Embryonic facial prominence (tissue), 1 donor: ENCODE measurements at regions not wholly inside any gene's neighbourhood (a gene's known extent, or its start where the extent isn't known, plus 50 kb on each side); places are given as distances from the start of the nearest gene placed in this dataset.

ENCODE experiments used
- DNase-seq: peaks from one replicate; pipeline ENCODE4 v3.0.0-alpha.2; 2016; ENCODE audit errors: extremely low spot score

- no peak for DNase-seq
Observed at GRCh38 chr1:235011599-235012435, 116.8 kb downstream of the TOMM20 start.

GRCh38 chr1:235011064-235011598 lies 117.5 kb downstream of the TOMM20 start:
- no peak for DNase-seq

- DNase-seq, result no peak
Observed at GRCh38 chr1:235009561-235010306, 118.9 kb downstream of the TOMM20 start.

DNA sequence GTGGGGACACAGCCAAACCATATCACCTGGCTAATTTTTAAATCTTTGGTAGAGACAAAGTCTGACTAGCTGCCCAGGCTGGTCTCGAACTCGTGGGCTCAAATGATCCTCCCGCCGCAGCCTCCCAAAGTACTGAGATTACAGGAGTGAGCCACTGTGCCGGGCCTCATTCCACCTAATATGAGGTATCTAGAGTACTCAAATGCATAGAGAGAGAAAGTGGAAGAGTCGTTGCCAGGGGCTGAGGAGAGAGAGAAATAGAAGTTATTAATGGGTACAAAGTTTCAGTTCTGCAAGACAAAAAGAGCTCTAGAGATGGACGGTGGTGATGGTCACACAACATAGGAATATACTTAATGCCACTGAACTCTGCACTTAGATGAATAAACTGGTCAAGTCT lies 119.6 kb downstream of the TOMM20 start:
- DNase-seq, result no peak

- no peak for DNase-seq
Observed at GRCh38 chr1:235008239-235008638, 120.4 kb downstream of the TOMM20 start.

DNA sequence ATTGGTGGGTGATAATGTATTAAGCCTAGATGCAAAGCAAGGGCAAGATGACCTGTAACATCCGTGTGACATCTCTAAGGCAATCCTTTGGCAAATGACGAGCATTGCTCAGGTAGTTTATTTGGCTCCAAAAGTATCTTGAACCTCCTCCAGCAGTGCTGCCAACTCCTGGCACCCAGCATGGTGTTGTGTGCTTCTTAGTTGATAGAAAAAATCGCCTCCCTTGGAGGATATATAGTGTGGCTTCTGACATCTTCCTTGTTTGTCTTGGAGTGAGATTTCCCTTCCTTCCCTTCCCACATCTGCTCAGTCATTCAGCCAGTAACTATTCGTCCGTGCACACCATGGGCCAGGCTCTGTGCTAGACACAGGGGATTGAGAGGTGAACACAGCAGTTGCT lies 121.8 kb downstream of the TOMM20 start:
- no peak for DNase-seq

GRCh38 chr1:235006132-235006721 lies 122.4 kb downstream of the TOMM20 start:
- no peak for DNase-seq

- no peak for DNase-seq
Observed at GRCh38 chr1:235004840-235005391, 123.7 kb downstream of the TOMM20 start.

- DNase-seq, result no peak
Observed at GRCh38 chr1:235004276-235004675, 124.4 kb downstream of the TOMM20 start.

- no peak for DNase-seq
Observed at GRCh38 chr1:235002706-235003300, 125.8 kb downstream of the TOMM20 start.

- no peak for DNase-seq
Observed at GRCh38 chr1:234999513-234999940, 129.1 kb downstream of the TOMM20 start.

DNA sequence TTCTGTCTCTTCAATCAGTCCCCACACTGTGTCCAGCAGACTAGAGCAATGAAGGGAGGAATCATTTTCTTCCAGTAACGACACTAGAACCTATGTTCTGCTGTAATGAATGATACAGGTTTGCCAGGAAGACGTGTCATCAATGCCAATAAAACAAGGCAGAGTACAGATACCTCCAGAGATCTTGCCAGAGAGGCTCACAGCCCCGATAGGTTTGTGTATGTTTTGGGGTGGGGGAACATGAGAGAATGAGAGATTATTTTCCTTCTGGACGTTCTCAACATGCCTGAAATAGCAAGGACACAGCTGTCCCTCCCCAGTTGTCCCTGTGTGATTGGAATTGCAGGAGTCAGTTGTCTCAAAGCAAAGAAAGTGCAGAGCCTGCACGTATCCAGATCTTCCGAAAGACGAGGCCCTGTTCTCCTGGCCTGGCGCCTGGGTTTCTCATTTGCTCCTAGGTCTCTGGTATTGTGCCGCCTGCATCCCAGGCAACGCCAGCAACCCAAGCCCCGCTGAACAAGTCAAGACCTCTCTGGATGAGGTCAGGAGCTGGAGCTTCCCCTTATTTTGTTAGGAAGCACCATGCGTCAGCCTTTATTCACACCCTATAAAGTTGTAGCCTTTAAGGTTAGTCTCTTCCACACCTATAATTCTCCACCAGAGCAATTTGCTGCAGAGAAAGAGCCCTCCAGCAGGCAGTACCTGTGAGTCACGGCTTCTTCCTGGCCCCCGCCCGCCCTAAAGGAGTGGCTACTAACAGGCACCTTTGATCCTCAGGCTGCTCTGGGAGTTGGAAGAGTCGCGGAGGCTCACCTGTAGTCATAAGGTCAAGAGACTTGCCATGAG lies 130.5 kb downstream of the TOMM20 start:
- no peak for DNase-seq

DNA sequence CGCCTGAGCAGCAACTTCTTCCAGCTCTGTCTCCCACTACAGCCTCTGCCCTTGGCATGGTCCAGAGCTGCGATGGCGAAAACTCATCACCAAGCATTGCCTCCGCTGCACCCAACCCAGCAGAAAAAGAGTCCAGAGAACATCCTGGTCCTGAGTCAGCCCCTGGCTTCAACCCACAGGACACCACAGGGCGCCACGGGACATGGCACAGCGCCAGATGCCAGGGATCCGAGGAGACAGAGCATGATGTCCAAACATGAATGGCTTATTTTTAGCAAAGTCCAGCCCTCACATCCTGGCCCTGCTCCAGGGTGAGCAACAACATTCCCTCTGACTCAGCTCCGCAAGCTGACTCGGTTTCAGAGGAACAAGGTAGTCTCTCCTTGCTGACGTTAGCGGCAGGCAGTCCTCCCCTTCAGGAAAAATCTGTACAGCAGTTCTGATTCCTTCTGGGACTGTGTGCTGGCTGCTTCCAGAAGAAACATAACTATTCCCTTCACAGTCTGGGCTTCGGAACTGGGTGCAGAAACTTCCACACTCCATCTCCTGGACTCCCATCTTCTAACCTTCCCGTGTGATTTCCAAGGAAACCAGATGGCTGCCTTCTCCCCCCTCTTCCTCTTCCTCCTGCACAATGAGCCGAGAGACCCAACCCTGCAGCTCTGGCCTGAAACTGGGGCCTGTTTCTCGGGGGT lies 131.3 kb downstream of the TOMM20 start:
- DNase-seq, result no peak

DNA sequence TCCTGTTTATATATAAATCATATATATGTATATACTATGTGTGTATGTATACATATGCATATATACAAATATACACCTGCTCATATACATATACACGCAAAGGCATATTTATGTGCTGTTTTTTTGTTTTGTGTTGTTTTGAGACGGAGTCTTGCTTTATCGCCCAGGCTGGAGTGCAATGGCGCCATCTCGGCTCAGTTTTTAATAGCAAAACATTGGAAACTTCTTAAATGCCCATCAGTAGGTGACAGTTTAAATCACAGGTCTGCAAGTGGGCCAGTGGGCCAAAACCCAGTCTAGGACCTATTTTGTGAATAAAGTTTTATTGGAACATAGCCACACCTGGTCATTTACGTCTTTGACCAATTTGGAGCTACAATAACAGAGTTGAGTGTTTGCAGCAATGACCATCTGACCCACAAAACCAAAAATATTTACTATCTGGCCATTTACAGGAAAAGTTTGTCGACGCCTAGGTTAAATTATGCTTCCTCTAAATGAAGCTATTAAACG lies 132.3 kb downstream of the TOMM20 start:
- DNase-seq, result no peak

DNA sequence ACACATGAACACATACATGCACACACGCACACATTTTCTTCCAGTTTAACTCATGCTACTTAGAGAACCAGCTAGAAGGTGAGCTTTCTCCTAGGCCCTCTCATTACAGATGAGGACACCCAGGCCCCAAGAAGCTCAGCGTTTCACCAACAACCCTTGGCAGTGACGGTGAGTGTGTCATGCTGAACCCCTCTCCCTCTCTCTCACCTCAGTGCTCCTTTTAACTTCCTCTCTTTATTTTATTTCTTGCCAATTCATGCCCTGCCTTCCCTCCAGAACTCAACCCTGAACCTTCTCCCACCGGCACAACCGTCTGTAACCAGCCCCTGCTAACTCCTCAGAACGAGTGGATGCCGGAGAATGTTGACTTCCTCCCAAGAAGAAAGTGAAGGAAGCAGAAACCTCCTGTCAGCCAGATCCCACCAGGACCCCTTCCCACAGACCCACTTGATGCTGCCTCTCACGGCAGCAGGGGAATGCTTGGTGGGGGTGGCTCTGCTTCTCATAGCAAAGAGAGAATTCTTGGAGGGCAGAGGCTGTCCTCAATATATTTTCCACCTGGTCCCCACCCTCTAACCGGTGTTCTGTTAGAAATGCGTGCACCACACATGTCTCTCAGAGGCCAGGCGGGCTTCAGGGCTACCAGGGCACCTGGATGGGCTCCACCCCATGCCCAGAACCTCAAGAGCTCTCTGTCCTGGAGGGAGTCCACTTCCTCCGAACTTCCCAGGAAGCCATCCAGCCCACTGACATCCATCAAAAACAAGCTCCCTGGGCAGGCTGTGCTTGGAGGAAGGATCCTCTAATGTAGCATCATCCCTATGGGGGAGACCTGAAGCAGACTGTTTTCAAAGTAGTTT lies 134.0 kb downstream of the TOMM20 start:
- no peak for DNase-seq

GRCh38 chr1:234992065-234992464 lies 136.6 kb downstream of the TOMM20 start:
- DNase-seq, result no peak

GRCh38 chr1:234990874-234991801 lies 137.5 kb downstream of the TOMM20 start:
- DNase-seq, result no peak

DNA sequence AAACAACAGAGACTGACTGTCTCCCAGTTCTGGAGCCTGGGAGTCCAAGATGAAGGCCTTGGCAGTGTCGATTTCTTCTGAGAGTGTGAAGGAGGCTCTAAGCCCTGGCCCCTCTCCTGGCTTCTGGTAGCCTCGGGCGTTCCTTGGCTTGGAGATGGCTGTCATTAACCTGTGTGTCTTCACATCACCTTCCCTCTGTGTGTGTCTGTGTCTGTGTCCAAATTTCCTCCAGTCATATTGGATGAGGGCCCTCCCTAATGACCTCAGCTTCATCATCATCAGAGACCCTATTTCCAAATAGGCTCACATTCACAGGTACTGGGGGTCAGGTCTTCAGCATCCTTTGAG lies 138.3 kb downstream of the TOMM20 start:
- no peak for DNase-seq
